WTC11 (cell line): ENCODE measurements at regions not wholly inside any gene's neighbourhood (a gene's known extent, or its start where the extent isn't known, plus 50 kb on each side); places are given as distances from the start of the nearest gene placed in this dataset.

Experiments
- ATAC-seq: fragments of 200-7000 bp; cut with Tn5 transposase; 2 replicates; pipeline ENCODE4 v1.10.0; 2021; ENCODE audit warnings: mild to moderate bottlenecking, moderate library complexity
- CTCF ChIA-PET: fragments of 300-600 bp; sonication (Branson Sonifier 250); formaldehyde crosslinking; loops from one replicate; lab custom pipeline; 2021; ENCODE audit warnings: antibody characterized with exemption; lab: Charles Lee
- POLR2A ChIA-PET: fragments of 350-600 bp; sonication (Branson Sonifier 250); formaldehyde crosslinking; loops from one replicate; lab custom pipeline; 2021; ENCODE audit warnings: antibody characterized with exemption; lab: Charles Lee
- DNase-seq: peaks from one replicate; pipeline ENCODE4 v3.0.0; 2021; ENCODE audit warnings: low spot score
- H3K27ac Mint-ChIP-seq: 2 replicates; pipeline ENCODE4 v1.8.0; 2021; ENCODE audit warnings: mixed read lengths
- H3K27me3 Mint-ChIP-seq: 2 replicates; pipeline ENCODE4 v1.8.0; 2021; ENCODE audit warnings: low read depth, mild to moderate bottlenecking, moderate library complexity, mixed read lengths
- H3K36me3 Mint-ChIP-seq: 2 replicates; pipeline ENCODE4 v1.8.0; 2021; ENCODE audit warnings: mixed read lengths
- H3K4me1 Mint-ChIP-seq: 2 replicates; pipeline ENCODE4 v1.8.0; 2022; ENCODE audit warnings: mixed read lengths
- H3K4me3 Mint-ChIP-seq: 2 replicates; pipeline ENCODE4 v1.8.0; 2021; ENCODE audit warnings: mild to moderate bottlenecking, moderate library complexity, mixed read lengths
- H3K9me3 Mint-ChIP-seq: 2 replicates; pipeline ENCODE4 v1.8.0; 2021; ENCODE audit warnings: mixed read lengths
- ATF2 ChIP-seq: sonication (generic); formaldehyde crosslinking; IDR thresholded peaks from 2 replicates; pipeline ENCODE4 v1.8.1; 2022; ENCODE audit warnings: low read depth, missing genetic modification reagents, borderline replicate concordance
- ATF3 ChIP-seq: sonication (generic); formaldehyde crosslinking; conservative IDR thresholded peaks from 2 replicates; pipeline ENCODE4 v1.8.1; 2022; ENCODE audit warnings: mild to moderate bottlenecking, missing genetic modification reagents
- ESRRA ChIP-seq: sonication (generic); formaldehyde crosslinking; IDR thresholded peaks from 2 replicates; pipeline ENCODE4 v1.8.1; 2022; ENCODE audit warnings: mild to moderate bottlenecking, missing genetic modification reagents, borderline replicate concordance
- FOXJ3 ChIP-seq: sonication (generic); formaldehyde crosslinking; IDR thresholded peaks from 2 replicates; pipeline ENCODE4 v1.9.0; 2021; ENCODE audit warnings: missing genetic modification reagents, mild to moderate bottlenecking, borderline replicate concordance
- FOXP1 ChIP-seq: sonication (generic); formaldehyde crosslinking; IDR thresholded peaks from 2 replicates; pipeline ENCODE4 v1.8.0; 2022; ENCODE audit warnings: missing genetic modification reagents, mild to moderate bottlenecking, moderate library complexity, borderline replicate concordance
- IRF1 ChIP-seq: sonication (generic); formaldehyde crosslinking; IDR thresholded peaks from 2 replicates; pipeline ENCODE4 v1.8.0; 2023; ENCODE audit warnings: missing genetic modification reagents
- JAZF1 ChIP-seq: fragments of 250-450 bp; sonication (Bioruptor Pico); IDR thresholded peaks from 2 replicates; pipeline ENCODE4 v1.9.0; 2021; ENCODE audit warnings: moderate library complexity, mild to moderate bottlenecking, inconsistent platforms
- PREB ChIP-seq: sonication (generic); formaldehyde crosslinking; IDR thresholded peaks from 2 replicates; pipeline ENCODE4 v1.8.1; 2022; ENCODE audit warnings: mild to moderate bottlenecking, missing genetic modification reagents, moderate library complexity, borderline replicate concordance
- TEAD1 ChIP-seq: sonication (generic); formaldehyde crosslinking; IDR thresholded peaks from 2 replicates; pipeline ENCODE4 v1.8.0; 2022; ENCODE audit warnings: mild to moderate bottlenecking, missing genetic modification reagents
- ZNF532 ChIP-seq: fragments of 250-450 bp; sonication (Bioruptor Pico); IDR thresholded peaks from 2 replicates; pipeline ENCODE4 v1.9.0; 2021; ENCODE audit warnings: mild to moderate bottlenecking, borderline replicate concordance
- TF ChIP-seq, protein P1 (sequence below): fragments of 250-450 bp; sonication (Bioruptor Pico); conservative IDR thresholded peaks from 2 replicates; pipeline ENCODE4 v1.9.0; 2021; ENCODE audit warnings: mild to moderate bottlenecking
- TF ChIP-seq, protein P2 (sequence below): sonication (generic); formaldehyde crosslinking; IDR thresholded peaks from 2 replicates; pipeline ENCODE4 v1.8.1; 2023; ENCODE audit warnings: mild to moderate bottlenecking, missing genetic modification reagents, borderline replicate concordance
- TF ChIP-seq, protein P3 (sequence below): sonication (generic); formaldehyde crosslinking; IDR thresholded peaks from 2 replicates; pipeline ENCODE4 v1.8.0; 2023; ENCODE audit warnings: missing genetic modification reagents, mild to moderate bottlenecking, borderline replicate concordance

- no peak for TF ChIP-seq PREB (CRISPR knock-in tag)
- TF ChIP-seq, protein P1, sequence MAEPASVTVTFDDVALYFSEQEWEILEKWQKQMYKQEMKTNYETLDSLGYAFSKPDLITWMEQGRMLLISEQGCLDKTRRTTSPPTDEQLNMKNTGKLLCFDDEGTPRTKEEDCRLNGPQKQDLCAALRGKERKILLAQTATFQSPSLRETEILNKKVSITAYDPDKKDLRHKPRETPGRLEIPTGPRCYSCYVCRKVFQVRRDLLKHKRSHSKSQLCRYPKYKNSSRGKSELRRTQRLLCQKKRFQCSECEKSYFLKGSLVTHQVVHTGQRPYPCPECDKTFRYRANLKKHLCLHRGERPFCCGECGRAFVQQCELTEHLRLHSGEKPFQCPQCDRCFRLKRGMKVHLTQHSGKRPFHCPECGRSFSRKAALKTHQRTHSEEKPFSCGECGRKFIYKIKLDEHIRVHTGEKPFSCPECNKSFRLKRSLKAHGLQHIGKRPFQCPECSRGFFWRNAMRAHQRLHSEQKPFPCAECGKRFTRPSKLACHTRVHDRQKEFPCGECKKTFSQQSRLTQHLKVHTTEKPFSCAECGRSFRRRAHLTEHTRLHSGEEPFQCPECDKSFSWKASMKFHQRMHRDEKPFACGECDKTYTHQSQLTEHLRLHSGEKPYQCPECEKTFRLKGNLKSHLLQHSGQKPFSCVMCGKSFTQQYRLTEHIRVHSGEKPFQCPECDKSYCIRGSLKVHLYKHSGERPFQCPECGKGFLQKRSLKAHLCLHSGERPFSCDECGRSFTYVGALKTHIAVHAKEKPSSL (CRISPR knock-in tag) = no peak
- TF ChIP-seq, protein P2, sequence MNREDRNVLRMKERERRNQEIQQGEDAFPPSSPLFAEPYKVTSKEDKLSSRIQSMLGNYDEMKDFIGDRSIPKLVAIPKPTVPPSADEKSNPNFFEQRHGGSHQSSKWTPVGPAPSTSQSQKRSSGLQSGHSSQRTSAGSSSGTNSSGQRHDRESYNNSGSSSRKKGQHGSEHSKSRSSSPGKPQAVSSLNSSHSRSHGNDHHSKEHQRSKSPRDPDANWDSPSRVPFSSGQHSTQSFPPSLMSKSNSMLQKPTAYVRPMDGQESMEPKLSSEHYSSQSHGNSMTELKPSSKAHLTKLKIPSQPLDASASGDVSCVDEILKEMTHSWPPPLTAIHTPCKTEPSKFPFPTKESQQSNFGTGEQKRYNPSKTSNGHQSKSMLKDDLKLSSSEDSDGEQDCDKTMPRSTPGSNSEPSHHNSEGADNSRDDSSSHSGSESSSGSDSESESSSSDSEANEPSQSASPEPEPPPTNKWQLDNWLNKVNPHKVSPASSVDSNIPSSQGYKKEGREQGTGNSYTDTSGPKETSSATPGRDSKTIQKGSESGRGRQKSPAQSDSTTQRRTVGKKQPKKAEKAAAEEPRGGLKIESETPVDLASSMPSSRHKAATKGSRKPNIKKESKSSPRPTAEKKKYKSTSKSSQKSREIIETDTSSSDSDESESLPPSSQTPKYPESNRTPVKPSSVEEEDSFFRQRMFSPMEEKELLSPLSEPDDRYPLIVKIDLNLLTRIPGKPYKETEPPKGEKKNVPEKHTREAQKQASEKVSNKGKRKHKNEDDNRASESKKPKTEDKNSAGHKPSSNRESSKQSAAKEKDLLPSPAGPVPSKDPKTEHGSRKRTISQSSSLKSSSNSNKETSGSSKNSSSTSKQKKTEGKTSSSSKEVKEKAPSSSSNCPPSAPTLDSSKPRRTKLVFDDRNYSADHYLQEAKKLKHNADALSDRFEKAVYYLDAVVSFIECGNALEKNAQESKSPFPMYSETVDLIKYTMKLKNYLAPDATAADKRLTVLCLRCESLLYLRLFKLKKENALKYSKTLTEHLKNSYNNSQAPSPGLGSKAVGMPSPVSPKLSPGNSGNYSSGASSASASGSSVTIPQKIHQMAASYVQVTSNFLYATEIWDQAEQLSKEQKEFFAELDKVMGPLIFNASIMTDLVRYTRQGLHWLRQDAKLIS (CRISPR knock-in tag) = no peak
These were observed 94.0 kb upstream of the FAR2 start (continued) for GRCh38 chr12:29054858-29055663.

GRCh38 chr12:29066011-29066588 is 83.0 kb upstream of the FAR2 start:
- DNase-seq = no peak
- no peak for ATAC-seq
- TF ChIP-seq, protein P3, sequence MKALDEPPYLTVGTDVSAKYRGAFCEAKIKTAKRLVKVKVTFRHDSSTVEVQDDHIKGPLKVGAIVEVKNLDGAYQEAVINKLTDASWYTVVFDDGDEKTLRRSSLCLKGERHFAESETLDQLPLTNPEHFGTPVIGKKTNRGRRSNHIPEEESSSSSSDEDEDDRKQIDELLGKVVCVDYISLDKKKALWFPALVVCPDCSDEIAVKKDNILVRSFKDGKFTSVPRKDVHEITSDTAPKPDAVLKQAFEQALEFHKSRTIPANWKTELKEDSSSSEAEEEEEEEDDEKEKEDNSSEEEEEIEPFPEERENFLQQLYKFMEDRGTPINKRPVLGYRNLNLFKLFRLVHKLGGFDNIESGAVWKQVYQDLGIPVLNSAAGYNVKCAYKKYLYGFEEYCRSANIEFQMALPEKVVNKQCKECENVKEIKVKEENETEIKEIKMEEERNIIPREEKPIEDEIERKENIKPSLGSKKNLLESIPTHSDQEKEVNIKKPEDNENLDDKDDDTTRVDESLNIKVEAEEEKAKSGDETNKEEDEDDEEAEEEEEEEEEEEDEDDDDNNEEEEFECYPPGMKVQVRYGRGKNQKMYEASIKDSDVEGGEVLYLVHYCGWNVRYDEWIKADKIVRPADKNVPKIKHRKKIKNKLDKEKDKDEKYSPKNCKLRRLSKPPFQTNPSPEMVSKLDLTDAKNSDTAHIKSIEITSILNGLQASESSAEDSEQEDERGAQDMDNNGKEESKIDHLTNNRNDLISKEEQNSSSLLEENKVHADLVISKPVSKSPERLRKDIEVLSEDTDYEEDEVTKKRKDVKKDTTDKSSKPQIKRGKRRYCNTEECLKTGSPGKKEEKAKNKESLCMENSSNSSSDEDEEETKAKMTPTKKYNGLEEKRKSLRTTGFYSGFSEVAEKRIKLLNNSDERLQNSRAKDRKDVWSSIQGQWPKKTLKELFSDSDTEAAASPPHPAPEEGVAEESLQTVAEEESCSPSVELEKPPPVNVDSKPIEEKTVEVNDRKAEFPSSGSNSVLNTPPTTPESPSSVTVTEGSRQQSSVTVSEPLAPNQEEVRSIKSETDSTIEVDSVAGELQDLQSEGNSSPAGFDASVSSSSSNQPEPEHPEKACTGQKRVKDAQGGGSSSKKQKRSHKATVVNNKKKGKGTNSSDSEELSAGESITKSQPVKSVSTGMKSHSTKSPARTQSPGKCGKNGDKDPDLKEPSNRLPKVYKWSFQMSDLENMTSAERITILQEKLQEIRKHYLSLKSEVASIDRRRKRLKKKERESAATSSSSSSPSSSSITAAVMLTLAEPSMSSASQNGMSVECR (CRISPR knock-in tag) = no peak
- TF ChIP-seq ATF3 (CRISPR knock-in tag) = no peak
- no peak for TF ChIP-seq IRF1 (CRISPR knock-in tag)
- TF ChIP-seq TEAD1 (CRISPR knock-in tag) = no peak
- TF ChIP-seq FOXJ3 (CRISPR knock-in tag) = no peak
- TF ChIP-seq FOXP1 (CRISPR knock-in tag) = no peak
- TF ChIP-seq JAZF1 = no peak
- TF ChIP-seq ZNF532 (CRISPR knock-in tag) = no peak
- no peak for TF ChIP-seq ESRRA (CRISPR knock-in tag)
- TF ChIP-seq ATF2 (CRISPR knock-in tag) = no peak

More at GRCh38 chr12:29066011-29066588, 83.0 kb upstream of the FAR2 start:
- H3K9me3 Mint-ChIP-seq = peaks cover 14% of the 10 kb centered on the region
- ChIA-PET POLR2A (no interaction called here), CTCF (no interaction called here)
- peaks cover 9% of the 10 kb centered on the region for H3K36me3 Mint-ChIP-seq
- peaks cover 23% of the 10 kb centered on the region for H3K4me1 Mint-ChIP-seq
- H3K27me3 Mint-ChIP-seq = peaks cover 3% of the 10 kb centered on the region
- H3K27ac Mint-ChIP-seq = no peak overlapping the region
- no peak overlapping the region for H3K4me3 Mint-ChIP-seq
